ENCODE measurements at regions not wholly inside any gene's neighbourhood (a gene's known extent, or its start where the extent isn't known, plus 50 kb on each side); places are given as distances from the start of the nearest gene placed in this dataset.

- no peaks in the 10 kb centered on the region for H3K4me1 ChIP-seq (ENCODE audit: low read depth)
- DNase-seq (no peak), ATAC-seq (no peak)
- no peaks in the 10 kb centered on the region for H3K36me3 ChIP-seq (ENCODE audit: low read depth)
- TF ChIP-seq, protein P1, sequence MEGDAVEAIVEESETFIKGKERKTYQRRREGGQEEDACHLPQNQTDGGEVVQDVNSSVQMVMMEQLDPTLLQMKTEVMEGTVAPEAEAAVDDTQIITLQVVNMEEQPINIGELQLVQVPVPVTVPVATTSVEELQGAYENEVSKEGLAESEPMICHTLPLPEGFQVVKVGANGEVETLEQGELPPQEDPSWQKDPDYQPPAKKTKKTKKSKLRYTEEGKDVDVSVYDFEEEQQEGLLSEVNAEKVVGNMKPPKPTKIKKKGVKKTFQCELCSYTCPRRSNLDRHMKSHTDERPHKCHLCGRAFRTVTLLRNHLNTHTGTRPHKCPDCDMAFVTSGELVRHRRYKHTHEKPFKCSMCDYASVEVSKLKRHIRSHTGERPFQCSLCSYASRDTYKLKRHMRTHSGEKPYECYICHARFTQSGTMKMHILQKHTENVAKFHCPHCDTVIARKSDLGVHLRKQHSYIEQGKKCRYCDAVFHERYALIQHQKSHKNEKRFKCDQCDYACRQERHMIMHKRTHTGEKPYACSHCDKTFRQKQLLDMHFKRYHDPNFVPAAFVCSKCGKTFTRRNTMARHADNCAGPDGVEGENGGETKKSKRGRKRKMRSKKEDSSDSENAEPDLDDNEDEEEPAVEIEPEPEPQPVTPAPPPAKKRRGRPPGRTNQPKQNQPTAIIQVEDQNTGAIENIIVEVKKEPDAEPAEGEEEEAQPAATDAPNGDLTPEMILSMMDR (IDR thresholded peaks at IDR 0.05), result no peak
- intact Hi-C loops (cut with DNase I, micrococcal nuclease), result no loop called here
- no peak overlapping the region for H3K4me3 ChIP-seq
- H3K9me3 ChIP-seq, result peaks cover 60% of the 10 kb centered on the region
These were observed 50.8 kb upstream of the OR4C15 start for GRCh38 chr11:55503449-55503848.
